Gastrocnemius medialis (tissue), 4 donors: ENCODE measurements at regions not wholly inside any gene's neighbourhood (a gene's known extent, or its start where the extent isn't known, plus 50 kb on each side); places are given as distances from the start of the nearest gene placed in this dataset.

Source experiments
- POLR2A ChIP-seq, 2 donors: fragments of 450-650 bp; IDR thresholded peaks; one replicate each; pipeline ENCODE4 v1.6.1; 2017; ENCODE audit warnings: antibody characterized with exemption in 2 of 2, mild to moderate bottlenecking in 2 of 2, moderate library complexity in 2 of 2
- TF ChIP-seq, protein P1 (sequence below), 5 experiments: fragments of 450-650 bp in 3 of 5; fragments of 200-600 bp in 2 of 5; sonication (generic) in 2 of 5; IDR thresholded peaks in 4 of 5; conservative IDR thresholded peaks in 1 of 5; 1 replicate in 4 of 5; 2 replicates in 1 of 5; pipeline ENCODE4 v1.5.1; 2016 to 2019; ENCODE audit warnings: antibody characterized with exemption in 5 of 5, mild to moderate bottlenecking in 3 of 5, moderate library complexity in 3 of 5

DNA sequence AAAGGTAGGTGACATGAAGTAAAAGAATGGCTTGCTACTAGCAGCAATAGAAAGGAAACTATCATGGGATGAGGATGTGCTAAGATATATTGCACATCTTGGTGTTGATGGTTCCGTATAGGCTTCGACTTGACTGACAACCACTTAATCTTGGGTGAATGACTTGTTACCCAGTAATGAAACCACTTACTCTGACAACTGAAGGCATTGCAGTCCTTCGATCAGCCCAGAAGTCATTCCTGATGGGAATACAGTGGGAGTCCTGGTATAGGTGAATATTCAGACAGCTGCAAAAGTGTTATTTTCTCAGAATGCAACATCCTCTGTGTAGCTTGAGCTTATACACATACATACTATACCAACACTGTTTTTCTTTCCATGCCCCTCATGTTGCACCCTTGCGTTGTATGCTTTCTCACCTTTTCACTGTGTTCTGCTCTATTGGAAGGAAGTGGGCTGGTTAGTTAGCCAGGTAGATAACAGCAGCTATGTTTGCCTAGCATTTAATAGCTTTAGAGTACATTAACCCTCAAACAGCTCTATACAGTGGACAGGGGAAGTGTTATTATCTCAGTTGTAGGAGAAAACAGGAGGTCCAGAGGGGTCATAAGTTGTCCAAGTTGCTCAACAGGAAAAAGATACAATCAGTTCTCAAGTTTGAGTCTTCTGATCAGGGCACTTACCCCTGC is 376.5 kb downstream of the MFSD1 start:
- TF ChIP-seq, protein P1, sequence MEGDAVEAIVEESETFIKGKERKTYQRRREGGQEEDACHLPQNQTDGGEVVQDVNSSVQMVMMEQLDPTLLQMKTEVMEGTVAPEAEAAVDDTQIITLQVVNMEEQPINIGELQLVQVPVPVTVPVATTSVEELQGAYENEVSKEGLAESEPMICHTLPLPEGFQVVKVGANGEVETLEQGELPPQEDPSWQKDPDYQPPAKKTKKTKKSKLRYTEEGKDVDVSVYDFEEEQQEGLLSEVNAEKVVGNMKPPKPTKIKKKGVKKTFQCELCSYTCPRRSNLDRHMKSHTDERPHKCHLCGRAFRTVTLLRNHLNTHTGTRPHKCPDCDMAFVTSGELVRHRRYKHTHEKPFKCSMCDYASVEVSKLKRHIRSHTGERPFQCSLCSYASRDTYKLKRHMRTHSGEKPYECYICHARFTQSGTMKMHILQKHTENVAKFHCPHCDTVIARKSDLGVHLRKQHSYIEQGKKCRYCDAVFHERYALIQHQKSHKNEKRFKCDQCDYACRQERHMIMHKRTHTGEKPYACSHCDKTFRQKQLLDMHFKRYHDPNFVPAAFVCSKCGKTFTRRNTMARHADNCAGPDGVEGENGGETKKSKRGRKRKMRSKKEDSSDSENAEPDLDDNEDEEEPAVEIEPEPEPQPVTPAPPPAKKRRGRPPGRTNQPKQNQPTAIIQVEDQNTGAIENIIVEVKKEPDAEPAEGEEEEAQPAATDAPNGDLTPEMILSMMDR (IDR thresholded peaks at IDR 0.05 in 4 of 5, conservative IDR thresholded peaks at IDR 0.05 in 1 of 5): no peak
- no peak for TF ChIP-seq POLR2A (IDR thresholded peaks at IDR 0.05)
